C4-2B (cell line): ENCODE measurements at regions not wholly inside any gene's neighbourhood (a gene's known extent, or its start where the extent isn't known, plus 50 kb on each side); places are given as distances from the start of the nearest gene placed in this dataset.

Experiments used
- CTCF ChIP-seq: fragments of 450-650 bp; conservative IDR thresholded peaks from 2 replicates; pipeline ENCODE4 v1.5.1; 2017; ENCODE audit warnings: mild to moderate bottlenecking
- ZFX ChIP-seq: fragments of 450-650 bp; IDR thresholded peaks from 2 replicates; pipeline ENCODE4 v1.6.1; 2017

GRCh38 chr5:155838394-155838793 lies 488.6 kb upstream of the SGCD start:
- TF ChIP-seq CTCF = no peak
- no peak for TF ChIP-seq ZFX
